Vagina (tissue), 2 donors: ENCODE measurements at regions not wholly inside any gene's neighbourhood (a gene's known extent, or its start where the extent isn't known, plus 50 kb on each side); places are given as distances from the start of the nearest gene placed in this dataset.

Experiments
- DNase-seq, 2 donors: peaks; one replicate each; pipeline ENCODE4 v3.0.0-alpha.2; 2017; ENCODE audit errors: extremely low spot score in 2 of 2
- H3K27ac ChIP-seq: fragments of 200-600 bp; sonication (generic); one replicate; pipeline ENCODE4 v1.5.1; 2019
- H3K27me3 ChIP-seq: fragments of 200-600 bp; sonication (generic); one replicate; pipeline ENCODE4 v1.5.1; 2019
- H3K36me3 ChIP-seq, 2 donors: fragments of 200-600 bp; sonication (generic); one replicate each; pipeline ENCODE4 v1.5.1; 2017 to 2019
- H3K4me1 ChIP-seq: fragments of 200-600 bp; sonication (generic); one replicate; pipeline ENCODE4 v1.5.1; 2019
- H3K4me3 ChIP-seq, 2 donors: fragments of 200-600 bp; sonication (generic); 1 replicate in 1 of 2; 2 replicates in 1 of 2; pipeline ENCODE4 v1.5.1; 2016 to 2019
- H3K9me3 ChIP-seq: fragments of 200-600 bp; sonication (generic); one replicate; pipeline ENCODE4 v1.5.1; 2019
- POLR2A ChIP-seq, 2 donors: fragments of 450-650 bp; IDR thresholded peaks; one replicate each; pipeline ENCODE4 v1.6.1; 2017; ENCODE audit warnings: antibody characterized with exemption in 2 of 2, mild to moderate bottlenecking in 2 of 2, moderate library complexity in 2 of 2
- POLR2AphosphoS5 ChIP-seq, 2 donors: sonication (generic); formaldehyde crosslinking; IDR thresholded peaks; one replicate each; pipeline ENCODE4 v1.9.0; 2017; ENCODE audit warnings: antibody characterized with exemption in 2 of 2, mild to moderate bottlenecking in 2 of 2, low read depth in 1 of 2; ENCODE audit not compliant: insufficient read depth in 1 of 2
- intact Hi-C: fragments of 100-400 bp; cut with DNase I; formaldehyde crosslinking; loops from one replicate; pipeline ENCODE4 v1.15.1; 2023
- TF ChIP-seq, protein P1 (sequence below), 3 experiments: fragments of 450-650 bp in 2 of 3; fragments of 200-600 bp in 1 of 3; sonication (generic) in 1 of 3; IDR thresholded peaks; one replicate each; pipeline ENCODE4 v1.5.1; 2017 to 2019; ENCODE audit warnings: antibody characterized with exemption in 3 of 3, mild to moderate bottlenecking in 2 of 3, moderate library complexity in 2 of 3

DNA sequence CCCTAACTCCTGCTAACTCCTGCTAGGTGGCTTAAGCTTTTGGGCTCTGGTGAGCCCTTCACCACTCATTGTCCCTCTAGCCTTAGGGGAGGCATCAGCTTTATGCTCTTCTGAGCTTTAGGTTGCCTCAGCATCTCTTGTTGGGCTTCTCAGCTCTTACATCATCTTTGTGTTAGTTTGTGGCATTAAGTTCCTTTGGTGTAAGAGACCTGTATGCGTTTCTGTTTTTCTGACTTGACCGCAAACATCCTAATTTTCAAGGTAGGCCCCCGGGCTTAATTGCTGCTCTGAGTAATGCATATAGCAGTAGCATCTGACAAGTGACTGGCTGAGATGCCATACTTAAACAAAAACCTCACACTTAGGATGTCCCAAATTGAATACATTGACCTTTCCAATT lies 287.8 kb upstream of the TUT7 start:
- no peak overlapping the region for H3K27ac ChIP-seq
- no peak overlapping the region for H3K4me3 ChIP-seq
- TF ChIP-seq, protein P1, sequence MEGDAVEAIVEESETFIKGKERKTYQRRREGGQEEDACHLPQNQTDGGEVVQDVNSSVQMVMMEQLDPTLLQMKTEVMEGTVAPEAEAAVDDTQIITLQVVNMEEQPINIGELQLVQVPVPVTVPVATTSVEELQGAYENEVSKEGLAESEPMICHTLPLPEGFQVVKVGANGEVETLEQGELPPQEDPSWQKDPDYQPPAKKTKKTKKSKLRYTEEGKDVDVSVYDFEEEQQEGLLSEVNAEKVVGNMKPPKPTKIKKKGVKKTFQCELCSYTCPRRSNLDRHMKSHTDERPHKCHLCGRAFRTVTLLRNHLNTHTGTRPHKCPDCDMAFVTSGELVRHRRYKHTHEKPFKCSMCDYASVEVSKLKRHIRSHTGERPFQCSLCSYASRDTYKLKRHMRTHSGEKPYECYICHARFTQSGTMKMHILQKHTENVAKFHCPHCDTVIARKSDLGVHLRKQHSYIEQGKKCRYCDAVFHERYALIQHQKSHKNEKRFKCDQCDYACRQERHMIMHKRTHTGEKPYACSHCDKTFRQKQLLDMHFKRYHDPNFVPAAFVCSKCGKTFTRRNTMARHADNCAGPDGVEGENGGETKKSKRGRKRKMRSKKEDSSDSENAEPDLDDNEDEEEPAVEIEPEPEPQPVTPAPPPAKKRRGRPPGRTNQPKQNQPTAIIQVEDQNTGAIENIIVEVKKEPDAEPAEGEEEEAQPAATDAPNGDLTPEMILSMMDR (IDR thresholded peaks at IDR 0.05), result no peak
- TF ChIP-seq POLR2AphosphoS5 (IDR thresholded peaks at IDR 0.05; ENCODE audit: insufficient read depth in 1 of 2, low read depth in 1 of 2) (no peak), POLR2A (IDR thresholded peaks at IDR 0.05) (no peak)
- intact Hi-C loops, result no loop called here
- no peaks in the 10 kb centered on the region for H3K4me1 ChIP-seq
- no peaks in the 10 kb centered on the region for H3K27me3 ChIP-seq
- no peaks in the 10 kb centered on the region for H3K9me3 ChIP-seq
- no peak for DNase-seq
- H3K36me3 ChIP-seq, result no peaks in the 10 kb centered on the region

DNA sequence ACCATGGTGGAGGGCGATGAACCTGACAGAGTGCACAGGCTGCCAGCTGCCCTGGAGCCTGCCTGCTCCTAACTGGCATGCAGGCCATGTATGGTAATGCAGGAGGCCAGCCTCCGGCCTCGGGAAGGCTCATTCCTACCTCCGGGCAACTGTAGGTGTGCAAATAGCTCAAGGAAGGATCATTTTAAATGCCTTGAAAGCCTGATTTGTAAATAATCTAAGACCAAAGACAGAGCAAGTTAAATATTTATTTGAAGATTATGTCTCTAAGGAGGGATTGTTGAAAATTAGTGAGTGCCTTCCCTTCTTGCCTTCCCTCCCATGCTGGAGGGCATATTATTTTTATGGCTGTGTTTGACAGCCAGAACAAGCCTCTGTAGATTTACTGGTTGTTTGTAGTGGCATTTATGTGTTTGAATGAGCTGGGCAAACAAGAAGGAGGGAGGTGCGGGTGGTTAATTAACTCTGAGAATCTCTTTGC lies 285.7 kb upstream of the TUT7 start:
- Histone ChIP-seq H3K4me1 (no peaks in the 10 kb centered on the region), H3K9me3 (no peaks in the 10 kb centered on the region), H3K36me3 (no peaks in the 10 kb centered on the region), H3K4me3 (no peak overlapping the region), H3K27me3 (no peaks in the 10 kb centered on the region), H3K27ac (no peak overlapping the region)
- no peak for DNase-seq
- TF ChIP-seq, protein P1 (IDR thresholded peaks at IDR 0.05), result no peak
- intact Hi-C loops, result no loop called here

DNA sequence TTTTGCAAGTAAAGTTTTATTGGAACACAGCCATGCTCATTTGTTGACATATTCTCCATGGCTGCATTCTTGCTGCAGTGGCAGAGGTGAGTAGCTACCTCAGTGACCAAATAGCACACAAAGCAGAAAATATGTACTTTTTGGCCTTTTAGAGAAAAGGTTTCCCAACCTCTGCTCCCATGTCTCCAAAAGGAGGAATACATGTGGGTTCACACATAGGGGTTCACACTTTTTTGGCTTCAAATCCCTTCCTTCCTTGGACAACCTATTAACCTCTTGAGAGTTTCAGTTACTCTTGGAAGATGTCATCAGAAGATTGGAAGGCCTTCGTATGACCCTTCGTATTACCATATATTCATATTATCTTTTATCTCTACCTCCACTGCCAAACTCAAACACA lies 285.1 kb upstream of the TUT7 start:
- Histone ChIP-seq H3K9me3 (no peaks in the 10 kb centered on the region), H3K27ac (no peak overlapping the region), H3K4me1 (no peaks in the 10 kb centered on the region), H3K4me3 (no peak overlapping the region), H3K27me3 (no peaks in the 10 kb centered on the region), H3K36me3 (no peaks in the 10 kb centered on the region)
- TF ChIP-seq, protein P1 (IDR thresholded peaks at IDR 0.05), result no peak
- no peak for TF ChIP-seq POLR2AphosphoS5 (IDR thresholded peaks at IDR 0.05; ENCODE audit: insufficient read depth in 1 of 2, low read depth in 1 of 2)
- TF ChIP-seq POLR2A (IDR thresholded peaks at IDR 0.05), result no peak
- DNase-seq, result no peak
- intact Hi-C loops, result no loop called here

DNA sequence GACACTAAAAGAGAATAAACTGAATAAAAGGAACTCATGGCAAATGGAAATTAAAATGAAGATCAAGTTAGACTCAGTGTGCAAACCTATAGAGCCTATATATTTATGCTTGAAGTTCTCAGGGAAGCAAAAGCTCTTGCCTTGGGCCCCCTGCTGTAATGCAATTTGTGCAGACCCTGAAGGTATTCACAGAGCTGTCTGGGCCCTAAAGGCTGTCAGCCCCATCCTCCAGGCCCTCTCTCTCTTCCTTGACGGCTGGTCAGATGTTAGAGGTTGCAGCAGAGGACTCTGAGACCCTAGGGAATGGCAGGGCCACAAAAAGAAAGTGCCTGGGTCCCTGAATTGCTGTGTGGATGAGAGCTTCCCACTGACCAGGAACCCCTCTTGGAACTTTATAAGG lies 283.9 kb upstream of the TUT7 start:
- intact Hi-C loops, result no loop called here
- no peak for DNase-seq
- no peaks in the 10 kb centered on the region for H3K4me1 ChIP-seq
- no peaks in the 10 kb centered on the region for H3K27me3 ChIP-seq
- H3K27ac ChIP-seq, result no peak overlapping the region
- no peaks in the 10 kb centered on the region for H3K9me3 ChIP-seq
- TF ChIP-seq POLR2A (IDR thresholded peaks at IDR 0.05), result no peak
- TF ChIP-seq, protein P1 (IDR thresholded peaks at IDR 0.05), result no peak
- TF ChIP-seq POLR2AphosphoS5 (IDR thresholded peaks at IDR 0.05; ENCODE audit: insufficient read depth in 1 of 2, low read depth in 1 of 2), result no peak
- no peaks in the 10 kb centered on the region for H3K36me3 ChIP-seq
- H3K4me3 ChIP-seq, result no peak overlapping the region

DNA sequence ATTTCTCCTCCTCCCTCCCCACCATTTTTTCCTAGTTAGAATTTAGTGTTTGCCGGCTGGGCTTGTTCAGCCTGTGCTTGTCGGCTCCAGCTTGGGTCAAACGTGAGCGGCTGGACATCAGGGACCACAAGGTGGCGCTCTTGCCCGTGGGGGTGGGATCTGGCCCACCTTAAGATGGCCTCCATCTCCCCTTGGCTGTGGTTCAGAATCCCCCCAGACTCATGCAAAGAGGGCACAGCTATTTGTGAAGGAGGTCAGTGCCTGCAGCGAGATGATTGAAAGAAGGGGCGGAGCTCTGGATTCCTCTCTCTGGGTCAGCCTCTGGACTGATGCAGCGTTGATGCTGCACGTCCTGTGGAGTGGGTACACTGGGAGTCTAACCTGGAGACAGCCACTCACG lies 283.3 kb upstream of the TUT7 start:
- intact Hi-C loops, result no loop called here
- DNase-seq, result no peak
- H3K4me3 ChIP-seq, result no peak overlapping the region
- H3K36me3 ChIP-seq, result no peaks in the 10 kb centered on the region
- no peaks in the 10 kb centered on the region for H3K9me3 ChIP-seq
- H3K4me1 ChIP-seq, result no peaks in the 10 kb centered on the region
- no peaks in the 10 kb centered on the region for H3K27me3 ChIP-seq
- H3K27ac ChIP-seq, result no peak overlapping the region
- TF ChIP-seq, protein P1 (IDR thresholded peaks at IDR 0.05), result peak in 1 of 3 experiments; percentile 23
- TF ChIP-seq POLR2AphosphoS5 (IDR thresholded peaks at IDR 0.05; ENCODE audit: insufficient read depth in 1 of 2, low read depth in 1 of 2) (no peak), POLR2A (IDR thresholded peaks at IDR 0.05) (no peak)
